ENCODE measurements at regions not wholly inside any gene's neighbourhood (a gene's known extent, or its start where the extent isn't known, plus 50 kb on each side); places are given as distances from the start of the nearest gene placed in this dataset.

DNA sequence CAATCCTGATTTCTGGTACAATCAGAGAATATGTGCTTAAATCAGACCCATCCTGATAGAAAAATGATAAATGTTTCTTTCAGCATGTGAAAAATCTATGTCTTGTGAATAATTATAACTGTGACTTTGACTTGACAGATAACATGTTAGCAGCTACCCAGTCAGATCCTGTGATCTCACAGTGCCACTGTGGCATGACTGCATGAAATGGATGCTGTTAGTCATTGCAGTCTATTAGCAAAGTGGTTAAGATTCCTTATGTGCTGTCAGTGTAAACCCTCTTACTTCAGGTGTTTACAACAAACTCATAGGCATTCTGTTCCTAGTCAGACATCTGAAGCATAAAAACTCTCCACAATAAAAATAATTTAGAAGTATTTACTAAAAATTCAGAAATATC lies 244.6 kb upstream of the RND3 start:
- H3K4me1 Mint-ChIP-seq, result peaks cover 48% of the 10 kb centered on the region
- peaks cover 19% of the 10 kb centered on the region for H3K36me3 Mint-ChIP-seq
- DNase-seq (ENCODE audit: low spot score) (no peak), ATAC-seq (no peak)
- ChIA-PET POLR2A (no interaction called here), CTCF (no interaction called here)
- TF ChIP-seq GTF2I (CRISPR knock-in tag; conservative IDR thresholded peaks at IDR 0.05), result no peak
- TF ChIP-seq, protein P1, sequence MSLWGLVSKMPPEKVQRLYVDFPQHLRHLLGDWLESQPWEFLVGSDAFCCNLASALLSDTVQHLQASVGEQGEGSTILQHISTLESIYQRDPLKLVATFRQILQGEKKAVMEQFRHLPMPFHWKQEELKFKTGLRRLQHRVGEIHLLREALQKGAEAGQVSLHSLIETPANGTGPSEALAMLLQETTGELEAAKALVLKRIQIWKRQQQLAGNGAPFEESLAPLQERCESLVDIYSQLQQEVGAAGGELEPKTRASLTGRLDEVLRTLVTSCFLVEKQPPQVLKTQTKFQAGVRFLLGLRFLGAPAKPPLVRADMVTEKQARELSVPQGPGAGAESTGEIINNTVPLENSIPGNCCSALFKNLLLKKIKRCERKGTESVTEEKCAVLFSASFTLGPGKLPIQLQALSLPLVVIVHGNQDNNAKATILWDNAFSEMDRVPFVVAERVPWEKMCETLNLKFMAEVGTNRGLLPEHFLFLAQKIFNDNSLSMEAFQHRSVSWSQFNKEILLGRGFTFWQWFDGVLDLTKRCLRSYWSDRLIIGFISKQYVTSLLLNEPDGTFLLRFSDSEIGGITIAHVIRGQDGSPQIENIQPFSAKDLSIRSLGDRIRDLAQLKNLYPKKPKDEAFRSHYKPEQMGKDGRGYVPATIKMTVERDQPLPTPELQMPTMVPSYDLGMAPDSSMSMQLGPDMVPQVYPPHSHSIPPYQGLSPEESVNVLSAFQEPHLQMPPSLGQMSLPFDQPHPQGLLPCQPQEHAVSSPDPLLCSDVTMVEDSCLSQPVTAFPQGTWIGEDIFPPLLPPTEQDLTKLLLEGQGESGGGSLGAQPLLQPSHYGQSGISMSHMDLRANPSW (CRISPR knock-in tag; conservative IDR thresholded peaks at IDR 0.05; ENCODE audit: low read depth), result no peak
- TF ChIP-seq GABPB1 (CRISPR knock-in tag; IDR thresholded peaks at IDR 0.05), result no peak
- TF ChIP-seq MYBL2 (CRISPR knock-in tag; IDR thresholded peaks at IDR 0.05), result no peak
- no peak for TF ChIP-seq RORB (CRISPR knock-in tag; IDR thresholded peaks at IDR 0.05)
- no peak for TF ChIP-seq ZNF317 (CRISPR knock-in tag; IDR thresholded peaks at IDR 0.05; ENCODE audit: borderline replicate concordance, low read depth)
- TF ChIP-seq SOX15 (CRISPR knock-in tag; IDR thresholded peaks at IDR 0.05), result no peak
- TF ChIP-seq, protein P2, sequence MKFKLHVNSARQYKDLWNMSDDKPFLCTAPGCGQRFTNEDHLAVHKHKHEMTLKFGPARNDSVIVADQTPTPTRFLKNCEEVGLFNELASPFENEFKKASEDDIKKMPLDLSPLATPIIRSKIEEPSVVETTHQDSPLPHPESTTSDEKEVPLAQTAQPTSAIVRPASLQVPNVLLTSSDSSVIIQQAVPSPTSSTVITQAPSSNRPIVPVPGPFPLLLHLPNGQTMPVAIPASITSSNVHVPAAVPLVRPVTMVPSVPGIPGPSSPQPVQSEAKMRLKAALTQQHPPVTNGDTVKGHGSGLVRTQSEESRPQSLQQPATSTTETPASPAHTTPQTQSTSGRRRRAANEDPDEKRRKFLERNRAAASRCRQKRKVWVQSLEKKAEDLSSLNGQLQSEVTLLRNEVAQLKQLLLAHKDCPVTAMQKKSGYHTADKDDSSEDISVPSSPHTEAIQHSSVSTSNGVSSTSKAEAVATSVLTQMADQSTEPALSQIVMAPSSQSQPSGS (CRISPR knock-in tag; IDR thresholded peaks at IDR 0.05; ENCODE audit: borderline replicate concordance, low read depth), result no peak
- TF ChIP-seq NR1H2 (CRISPR knock-in tag; IDR thresholded peaks at IDR 0.05), result no peak
- TF ChIP-seq, protein P3, sequence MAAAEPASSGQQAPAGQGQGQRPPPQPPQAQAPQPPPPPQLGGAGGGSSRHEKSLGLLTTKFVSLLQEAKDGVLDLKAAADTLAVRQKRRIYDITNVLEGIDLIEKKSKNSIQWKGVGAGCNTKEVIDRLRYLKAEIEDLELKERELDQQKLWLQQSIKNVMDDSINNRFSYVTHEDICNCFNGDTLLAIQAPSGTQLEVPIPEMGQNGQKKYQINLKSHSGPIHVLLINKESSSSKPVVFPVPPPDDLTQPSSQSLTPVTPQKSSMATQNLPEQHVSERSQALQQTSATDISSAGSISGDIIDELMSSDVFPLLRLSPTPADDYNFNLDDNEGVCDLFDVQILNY (CRISPR knock-in tag; IDR thresholded peaks at IDR 0.05), result no peak
- TF ChIP-seq OVOL2 (CRISPR knock-in tag; IDR thresholded peaks at IDR 0.05; ENCODE audit: borderline replicate concordance), result no peak
- TF ChIP-seq KAT7 (CRISPR knock-in tag; IDR thresholded peaks at IDR 0.05; ENCODE audit: borderline replicate concordance), result no peak
- no peak for TF ChIP-seq ATF1 (CRISPR knock-in tag; IDR thresholded peaks at IDR 0.05)
- no peak for TF ChIP-seq ZNF138 (CRISPR knock-in tag; conservative IDR thresholded peaks at IDR 0.05)
- no peak for TF ChIP-seq ZNF671 (CRISPR knock-in tag; IDR thresholded peaks at IDR 0.05)
- TF ChIP-seq, protein P4, sequence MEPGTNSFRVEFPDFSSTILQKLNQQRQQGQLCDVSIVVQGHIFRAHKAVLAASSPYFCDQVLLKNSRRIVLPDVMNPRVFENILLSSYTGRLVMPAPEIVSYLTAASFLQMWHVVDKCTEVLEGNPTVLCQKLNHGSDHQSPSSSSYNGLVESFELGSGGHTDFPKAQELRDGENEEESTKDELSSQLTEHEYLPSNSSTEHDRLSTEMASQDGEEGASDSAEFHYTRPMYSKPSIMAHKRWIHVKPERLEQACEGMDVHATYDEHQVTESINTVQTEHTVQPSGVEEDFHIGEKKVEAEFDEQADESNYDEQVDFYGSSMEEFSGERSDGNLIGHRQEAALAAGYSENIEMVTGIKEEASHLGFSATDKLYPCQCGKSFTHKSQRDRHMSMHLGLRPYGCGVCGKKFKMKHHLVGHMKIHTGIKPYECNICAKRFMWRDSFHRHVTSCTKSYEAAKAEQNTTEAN (CRISPR knock-in tag; IDR thresholded peaks at IDR 0.05), result no peak
- TF ChIP-seq, protein P5, sequence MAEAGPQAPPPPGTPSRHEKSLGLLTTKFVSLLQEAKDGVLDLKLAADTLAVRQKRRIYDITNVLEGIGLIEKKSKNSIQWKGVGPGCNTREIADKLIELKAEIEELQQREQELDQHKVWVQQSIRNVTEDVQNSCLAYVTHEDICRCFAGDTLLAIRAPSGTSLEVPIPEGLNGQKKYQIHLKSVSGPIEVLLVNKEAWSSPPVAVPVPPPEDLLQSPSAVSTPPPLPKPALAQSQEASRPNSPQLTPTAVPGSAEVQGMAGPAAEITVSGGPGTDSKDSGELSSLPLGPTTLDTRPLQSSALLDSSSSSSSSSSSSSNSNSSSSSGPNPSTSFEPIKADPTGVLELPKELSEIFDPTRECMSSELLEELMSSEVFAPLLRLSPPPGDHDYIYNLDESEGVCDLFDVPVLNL (CRISPR knock-in tag; IDR thresholded peaks at IDR 0.05; ENCODE audit: borderline replicate concordance, low read depth), result no peak
- no peak for TF ChIP-seq ZNF396 (CRISPR knock-in tag; IDR thresholded peaks at IDR 0.05; ENCODE audit: borderline replicate concordance)
- H3K9me3 Mint-ChIP-seq, result peaks cover 9% of the 10 kb centered on the region
- no peak overlapping the region; the same call in 1 of the 2 replicates for H3K27ac Mint-ChIP-seq
- no peak overlapping the region for H3K4me3 Mint-ChIP-seq
- no peaks in the 10 kb centered on the region; the same call in 1 of the 2 replicates for H3K27me3 Mint-ChIP-seq (ENCODE audit: low read depth)

DNA sequence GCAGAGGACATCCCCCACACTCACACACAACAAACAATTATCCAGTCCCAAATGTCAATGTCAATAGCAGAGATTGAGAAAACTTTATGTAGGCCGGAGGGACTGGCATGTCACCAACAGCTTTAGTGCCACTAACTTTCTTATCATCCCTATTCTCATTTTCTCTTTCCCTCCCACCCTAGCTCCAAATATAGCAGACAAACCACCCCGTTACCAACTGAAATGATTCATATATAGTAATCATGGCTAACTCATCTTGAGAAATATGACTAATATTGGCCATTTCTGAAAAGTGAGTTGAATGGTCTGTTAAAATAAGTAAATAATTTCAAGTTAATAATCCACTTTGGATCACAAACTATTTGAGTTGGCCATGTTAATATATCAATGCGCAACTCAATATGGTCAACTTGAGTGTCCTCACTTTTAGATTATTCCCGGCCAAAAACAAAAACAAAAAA lies 242.1 kb upstream of the RND3 start:
- Mint-ChIP-seq H3K9me3 (peaks cover 25% of the 10 kb centered on the region), H3K27me3 (ENCODE audit: low read depth) (no peaks in the 10 kb centered on the region; the same call in 1 of the 2 replicates), H3K27ac (no peak overlapping the region; the same call in 1 of the 2 replicates), H3K4me3 (no peak overlapping the region), H3K4me1 (peaks cover 27% of the 10 kb centered on the region), H3K36me3 (peaks cover 34% of the 10 kb centered on the region)
- ChIA-PET CTCF (no interaction called here), POLR2A (no interaction called here)
- no peak for ATAC-seq
- no peak for DNase-seq (ENCODE audit: low spot score)
- no peak for TF ChIP-seq ZNF232 (CRISPR knock-in tag; IDR thresholded peaks at IDR 0.05)
- no peak for TF ChIP-seq NR3C1 (CRISPR knock-in tag; conservative IDR thresholded peaks at IDR 0.05; ENCODE audit: low read depth)
- TF ChIP-seq, protein P6, sequence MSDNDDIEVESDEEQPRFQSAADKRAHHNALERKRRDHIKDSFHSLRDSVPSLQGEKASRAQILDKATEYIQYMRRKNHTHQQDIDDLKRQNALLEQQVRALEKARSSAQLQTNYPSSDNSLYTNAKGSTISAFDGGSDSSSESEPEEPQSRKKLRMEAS (CRISPR knock-in tag; IDR thresholded peaks at IDR 0.05), result no peak
- TF ChIP-seq ESRRA (CRISPR knock-in tag; IDR thresholded peaks at IDR 0.05; ENCODE audit: borderline replicate concordance), result no peak
- TF ChIP-seq, protein P7, sequence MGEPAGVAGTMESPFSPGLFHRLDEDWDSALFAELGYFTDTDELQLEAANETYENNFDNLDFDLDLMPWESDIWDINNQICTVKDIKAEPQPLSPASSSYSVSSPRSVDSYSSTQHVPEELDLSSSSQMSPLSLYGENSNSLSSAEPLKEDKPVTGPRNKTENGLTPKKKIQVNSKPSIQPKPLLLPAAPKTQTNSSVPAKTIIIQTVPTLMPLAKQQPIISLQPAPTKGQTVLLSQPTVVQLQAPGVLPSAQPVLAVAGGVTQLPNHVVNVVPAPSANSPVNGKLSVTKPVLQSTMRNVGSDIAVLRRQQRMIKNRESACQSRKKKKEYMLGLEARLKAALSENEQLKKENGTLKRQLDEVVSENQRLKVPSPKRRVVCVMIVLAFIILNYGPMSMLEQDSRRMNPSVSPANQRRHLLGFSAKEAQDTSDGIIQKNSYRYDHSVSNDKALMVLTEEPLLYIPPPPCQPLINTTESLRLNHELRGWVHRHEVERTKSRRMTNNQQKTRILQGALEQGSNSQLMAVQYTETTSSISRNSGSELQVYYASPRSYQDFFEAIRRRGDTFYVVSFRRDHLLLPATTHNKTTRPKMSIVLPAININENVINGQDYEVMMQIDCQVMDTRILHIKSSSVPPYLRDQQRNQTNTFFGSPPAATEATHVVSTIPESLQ (CRISPR knock-in tag; IDR thresholded peaks at IDR 0.05), result no peak
- TF ChIP-seq RELA (CRISPR knock-in tag; IDR thresholded peaks at IDR 0.05; ENCODE audit: borderline replicate concordance), result no peak
- TF ChIP-seq NR1H2 (CRISPR knock-in tag; IDR thresholded peaks at IDR 0.05), result no peak
- TF ChIP-seq, protein P8, sequence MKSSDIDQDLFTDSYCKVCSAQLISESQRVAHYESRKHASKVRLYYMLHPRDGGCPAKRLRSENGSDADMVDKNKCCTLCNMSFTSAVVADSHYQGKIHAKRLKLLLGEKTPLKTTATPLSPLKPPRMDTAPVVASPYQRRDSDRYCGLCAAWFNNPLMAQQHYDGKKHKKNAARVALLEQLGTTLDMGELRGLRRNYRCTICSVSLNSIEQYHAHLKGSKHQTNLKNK (CRISPR knock-in tag; IDR thresholded peaks at IDR 0.05), result no peak
- no peak for TF ChIP-seq PRRX2 (CRISPR knock-in tag; IDR thresholded peaks at IDR 0.05)
- TF ChIP-seq ZNF219 (CRISPR knock-in tag; IDR thresholded peaks at IDR 0.05; ENCODE audit: borderline replicate concordance), result no peak
- no peak for TF ChIP-seq CREB1 (CRISPR knock-in tag; IDR thresholded peaks at IDR 0.05)

Measured in WTC11 (cell line).